Adipocyte (in vitro differentiated cells): ENCODE measurements at regions not wholly inside any gene's neighbourhood (a gene's known extent, or its start where the extent isn't known, plus 50 kb on each side); places are given as distances from the start of the nearest gene placed in this dataset.

Source experiments
- DNase-seq: peaks from one replicate; pipeline ENCODE4 v3.0.0-alpha.2; 2015; ENCODE audit warnings: low read depth
- H3K27me3 ChIP-seq: replicated peaks from 2 replicates; pipeline ENCODE4 v1.7.0; 2013; ENCODE audit warnings: mild to moderate bottlenecking, low read length, moderate library complexity; ENCODE audit not compliant: control insufficient read depth, insufficient read depth
- H3K36me3 ChIP-seq: 2 replicates; pipeline ENCODE4 v1.7.0; 2013; ENCODE audit warnings: low read length, mild to moderate bottlenecking, moderate library complexity; ENCODE audit not compliant: control insufficient read depth, insufficient read depth, severe bottlenecking
- H3K4me1 ChIP-seq: 2 replicates; pipeline ENCODE4 v1.7.0; 2013; ENCODE audit warnings: mild to moderate bottlenecking, low read length, moderate library complexity; ENCODE audit not compliant: control insufficient read depth, insufficient read depth
- H3K4me3 ChIP-seq: 2 replicates; pipeline ENCODE4 v1.7.0; 2013; ENCODE audit warnings: mild to moderate bottlenecking, low read length, moderate library complexity
- H3K9ac ChIP-seq: 2 replicates; pipeline ENCODE4 v1.7.0; 2013; ENCODE audit warnings: mild to moderate bottlenecking, low read length, moderate library complexity
- H3K9me3 ChIP-seq: 2 replicates; pipeline ENCODE4 v1.7.0; 2013; ENCODE audit warnings: mild to moderate bottlenecking, low read length, moderate library complexity; ENCODE audit not compliant: control insufficient read depth

DNA sequence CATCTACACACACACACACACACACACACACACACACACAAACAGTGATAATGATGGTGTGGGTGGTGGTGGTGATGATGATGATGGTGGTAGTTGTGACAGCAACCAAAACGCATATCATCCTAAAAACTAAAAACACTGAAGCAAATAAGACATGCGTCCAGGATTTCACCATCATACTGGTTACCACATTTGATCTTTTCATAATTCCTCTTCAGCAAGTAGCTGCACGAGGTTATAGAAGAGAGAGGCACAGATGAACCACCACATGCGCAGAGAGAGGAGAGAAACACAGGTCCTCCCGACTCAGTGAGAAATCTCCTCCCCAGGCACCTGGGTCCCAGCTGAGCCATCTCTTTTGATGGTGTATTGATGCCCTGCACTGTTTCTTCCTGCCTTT, 393.3 kb downstream of the METTL4 start:
- Histone ChIP-seq H3K4me1 (peaks cover 11% of the 10 kb centered on the region), H3K27me3 (peaks cover 4% of the 10 kb centered on the region), H3K36me3 (no peaks in the 10 kb centered on the region), H3K9me3 (no peaks in the 10 kb centered on the region), H3K9ac (no peak overlapping the region), H3K4me3 (no peak overlapping the region)
- no peak for DNase-seq

DNA sequence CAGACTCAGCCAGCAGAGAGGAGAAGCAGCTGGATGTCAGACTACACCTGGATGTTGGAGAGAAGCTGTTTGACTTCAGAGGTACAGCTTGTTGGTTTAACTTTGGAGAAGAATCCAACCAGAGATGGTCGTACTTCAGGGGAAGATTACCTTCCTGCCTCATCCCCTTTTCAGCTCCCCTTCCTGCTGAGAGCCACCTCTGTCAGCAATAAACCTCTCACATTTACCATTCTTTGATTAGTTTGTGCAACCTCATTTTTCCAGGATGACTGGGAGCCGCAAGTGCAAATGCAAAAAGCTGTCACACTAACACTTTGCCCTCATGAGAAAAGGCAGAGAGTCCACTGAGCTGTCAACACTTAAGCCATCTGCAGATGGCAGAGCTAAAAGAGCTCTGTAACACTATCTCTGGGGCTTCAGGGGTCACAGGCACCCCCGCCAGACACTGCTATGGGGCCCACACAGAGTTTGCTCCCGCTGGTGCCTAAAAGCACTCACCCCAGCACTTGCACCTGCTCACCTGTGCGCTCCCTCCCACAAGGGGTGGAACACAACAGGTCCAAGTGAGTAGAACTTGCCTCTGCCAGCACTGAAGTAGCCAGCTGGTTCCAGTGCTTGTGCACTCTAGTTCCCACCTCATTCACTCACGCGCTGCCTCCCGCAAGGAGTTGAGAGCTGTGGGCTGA, 391.7 kb downstream of the METTL4 start:
- H3K4me1 ChIP-seq, result peaks cover 3% of the 10 kb centered on the region
- no peaks in the 10 kb centered on the region for H3K9me3 ChIP-seq
- no peaks in the 10 kb centered on the region for H3K36me3 ChIP-seq
- no peak for DNase-seq
- H3K9ac ChIP-seq, result no peak overlapping the region
- no peak overlapping the region for H3K4me3 ChIP-seq
- peaks cover 4% of the 10 kb centered on the region for H3K27me3 ChIP-seq

DNA sequence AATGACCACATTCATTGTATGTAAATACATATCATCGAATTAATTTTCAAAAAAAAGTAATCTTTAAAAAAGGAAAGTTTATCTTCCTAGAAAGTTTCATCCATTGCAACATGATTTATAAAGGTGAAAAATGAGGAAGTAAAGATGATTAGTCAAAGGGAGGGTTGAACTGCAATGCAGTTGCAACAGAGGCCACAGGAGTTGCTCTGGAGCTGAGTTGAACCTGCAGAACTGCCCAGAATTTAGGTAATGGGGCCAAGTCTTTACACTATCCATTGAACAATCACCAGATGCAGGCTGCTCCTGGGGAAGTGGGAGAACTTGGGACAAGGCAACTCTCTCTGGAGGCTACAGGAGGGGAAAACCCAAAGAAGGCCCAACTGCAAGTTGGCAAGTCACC, 390.7 kb downstream of the METTL4 start:
- Histone ChIP-seq H3K27me3 (peaks cover 4% of the 10 kb centered on the region), H3K9me3 (no peaks in the 10 kb centered on the region), H3K4me1 (peaks cover 3% of the 10 kb centered on the region), H3K36me3 (no peaks in the 10 kb centered on the region), H3K4me3 (no peak overlapping the region), H3K9ac (no peak overlapping the region)
- no peak for DNase-seq

DNA sequence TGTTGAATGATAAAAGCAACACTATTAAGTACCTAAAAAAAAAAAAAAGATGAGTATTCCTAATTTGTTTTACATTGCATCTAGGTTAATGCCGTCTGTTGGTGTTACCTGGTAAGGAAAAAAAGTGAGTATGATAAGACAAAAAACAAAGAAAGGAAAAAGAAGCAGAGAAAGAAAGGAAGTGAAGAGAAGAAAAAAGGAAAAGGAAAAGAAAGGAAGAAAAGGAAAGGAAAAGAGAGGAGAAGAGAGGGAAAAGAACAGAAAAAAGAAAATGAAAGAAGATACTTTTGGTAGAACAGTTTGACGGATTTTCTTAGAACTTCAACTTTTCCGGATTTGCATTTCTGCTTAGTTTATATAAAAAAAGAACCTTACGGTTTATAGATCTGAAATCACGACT, 387.9 kb downstream of the METTL4 start:
- no peaks in the 10 kb centered on the region for H3K36me3 ChIP-seq
- H3K4me1 ChIP-seq, result no peaks in the 10 kb centered on the region
- DNase-seq, result no peak
- H3K4me3 ChIP-seq, result no peak overlapping the region
- H3K9ac ChIP-seq, result no peak overlapping the region
- H3K9me3 ChIP-seq, result no peaks in the 10 kb centered on the region
- peaks cover 4% of the 10 kb centered on the region for H3K27me3 ChIP-seq

DNA sequence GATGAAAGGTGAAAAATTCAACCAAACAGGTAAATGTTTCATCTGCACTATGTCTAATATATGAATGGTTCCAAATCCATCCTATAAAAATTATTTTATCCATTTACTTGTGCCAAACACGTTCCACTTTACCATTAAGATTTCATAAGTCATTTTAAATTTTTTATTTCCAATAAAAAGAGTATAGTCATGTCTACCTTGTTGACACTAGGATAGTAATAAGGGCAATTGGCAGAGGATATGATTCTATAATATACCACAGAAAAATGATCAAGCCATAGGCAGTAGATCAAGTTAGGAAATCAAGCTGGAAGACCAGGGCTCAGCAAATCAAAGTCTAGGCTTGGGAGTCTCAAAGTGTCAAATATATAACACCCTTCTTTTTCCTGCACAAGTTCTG, 384.3 kb downstream of the METTL4 start:
- Histone ChIP-seq H3K4me3 (no peak overlapping the region), H3K36me3 (no peaks in the 10 kb centered on the region), H3K9me3 (no peaks in the 10 kb centered on the region), H3K4me1 (no peaks in the 10 kb centered on the region), H3K9ac (no peak overlapping the region), H3K27me3 (peaks cover 4% of the 10 kb centered on the region)
- DNase-seq, result no peak

DNA sequence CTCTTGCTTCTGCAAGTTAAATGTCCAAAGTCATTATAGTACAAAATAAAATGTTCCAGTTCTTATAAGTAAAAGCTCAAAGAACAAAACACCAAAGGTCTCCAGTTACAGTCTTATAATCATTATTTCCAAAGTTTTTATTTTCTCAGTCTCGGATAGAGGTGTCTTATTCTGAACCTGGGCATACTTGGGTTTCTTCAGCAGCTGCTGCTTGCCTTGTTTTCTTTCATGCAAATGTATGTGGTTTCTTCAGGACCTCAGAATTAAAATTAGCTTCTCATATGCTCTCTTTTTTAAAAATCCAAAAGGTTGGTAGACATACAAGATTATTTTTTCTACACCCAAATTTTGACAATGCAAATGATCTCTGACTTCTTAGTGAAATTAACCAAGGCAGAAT, 383.0 kb downstream of the METTL4 start:
- no peak for DNase-seq

DNA sequence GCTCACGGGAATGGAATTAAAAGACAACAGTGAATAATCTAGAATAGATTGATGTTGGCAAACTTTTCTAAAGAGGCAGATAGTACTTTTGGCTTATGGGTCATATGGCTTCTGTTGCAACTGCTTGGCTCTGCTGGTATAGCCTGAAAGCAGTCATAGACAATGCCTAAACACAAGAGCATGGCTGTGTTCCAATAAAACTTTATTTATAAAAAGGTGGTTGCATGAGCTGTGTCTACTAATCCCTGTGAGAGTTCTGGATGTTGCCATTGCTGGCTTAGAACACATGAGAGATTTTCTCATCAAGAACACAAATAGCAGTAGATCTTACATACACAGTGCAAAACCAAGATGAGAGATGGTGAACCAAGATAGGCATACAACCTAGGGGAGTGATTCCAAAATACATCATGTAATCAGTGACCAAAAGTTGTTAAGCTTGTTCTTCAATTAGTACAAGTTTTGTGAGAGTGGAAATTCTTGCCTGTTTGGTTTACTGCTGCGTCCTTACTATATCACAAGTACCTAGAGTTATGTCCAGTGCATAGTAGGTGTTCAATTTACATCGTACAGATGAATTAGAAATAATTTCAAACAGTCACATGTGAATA, 380.0 kb downstream of the METTL4 start:
- H3K36me3 ChIP-seq, result no peaks in the 10 kb centered on the region
- H3K4me1 ChIP-seq, result no peaks in the 10 kb centered on the region
- H3K27me3 ChIP-seq, result no peaks in the 10 kb centered on the region
- peaks cover 20% of the 10 kb centered on the region for H3K9me3 ChIP-seq
- no peak for DNase-seq
- H3K9ac ChIP-seq, result no peak overlapping the region
- no peak overlapping the region for H3K4me3 ChIP-seq

More for the DNA sequence above, 383.0 kb downstream of the METTL4 start:
- Histone ChIP-seq H3K4me1 (no peaks in the 10 kb centered on the region), H3K9ac (no peak overlapping the region), H3K27me3 (no peaks in the 10 kb centered on the region), H3K36me3 (no peaks in the 10 kb centered on the region), H3K9me3 (peaks cover 3% of the 10 kb centered on the region), H3K4me3 (no peak overlapping the region)

DNA sequence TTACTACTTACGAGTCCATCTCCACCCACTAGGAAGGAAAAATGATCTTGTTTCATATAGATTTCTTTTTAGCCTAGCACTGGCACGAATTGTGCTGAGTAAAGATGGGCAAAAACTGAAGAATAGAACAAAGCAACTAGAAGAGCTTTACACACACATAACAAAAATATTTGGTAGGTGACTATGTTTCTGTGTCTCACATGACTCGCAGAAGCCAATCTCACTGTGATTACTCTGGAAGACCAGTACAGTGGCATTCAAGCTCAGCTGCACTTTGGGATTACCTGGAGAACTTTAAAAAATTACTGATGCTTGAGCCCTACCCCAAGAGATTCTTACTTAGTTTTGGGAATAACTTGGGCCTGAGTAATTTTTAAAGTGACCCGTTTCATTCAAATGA, 378.7 kb downstream of the METTL4 start:
- Histone ChIP-seq H3K27me3 (no peaks in the 10 kb centered on the region), H3K36me3 (no peaks in the 10 kb centered on the region), H3K4me3 (no peak overlapping the region), H3K4me1 (no peaks in the 10 kb centered on the region), H3K9ac (no peak overlapping the region), H3K9me3 (peaks cover 20% of the 10 kb centered on the region)
- no peak for DNase-seq

DNA sequence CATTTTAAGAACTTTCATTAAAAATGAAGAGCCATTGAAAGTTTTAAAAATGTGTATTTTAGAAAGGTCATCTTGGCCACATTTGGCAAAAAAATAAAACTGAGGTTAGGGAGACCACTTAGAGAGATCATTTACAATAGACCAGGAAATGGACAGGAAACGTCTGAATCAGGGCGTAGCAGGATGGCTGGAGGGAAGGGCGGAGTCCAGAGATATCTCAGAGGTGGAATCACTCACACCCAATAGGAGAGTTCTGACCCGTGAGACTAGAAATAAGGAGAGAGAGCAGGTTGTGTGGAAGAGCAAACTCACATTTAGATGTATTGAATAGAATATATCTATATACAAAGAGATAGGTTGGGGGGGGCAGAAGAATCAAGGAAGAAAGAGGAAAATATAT, 373.4 kb downstream of the METTL4 start:
- Histone ChIP-seq H3K4me1 (no peaks in the 10 kb centered on the region), H3K9me3 (peaks cover 20% of the 10 kb centered on the region), H3K4me3 (no peak overlapping the region), H3K27me3 (peaks cover 4% of the 10 kb centered on the region), H3K9ac (no peak overlapping the region), H3K36me3 (no peaks in the 10 kb centered on the region)
- DNase-seq, result no peak

DNA sequence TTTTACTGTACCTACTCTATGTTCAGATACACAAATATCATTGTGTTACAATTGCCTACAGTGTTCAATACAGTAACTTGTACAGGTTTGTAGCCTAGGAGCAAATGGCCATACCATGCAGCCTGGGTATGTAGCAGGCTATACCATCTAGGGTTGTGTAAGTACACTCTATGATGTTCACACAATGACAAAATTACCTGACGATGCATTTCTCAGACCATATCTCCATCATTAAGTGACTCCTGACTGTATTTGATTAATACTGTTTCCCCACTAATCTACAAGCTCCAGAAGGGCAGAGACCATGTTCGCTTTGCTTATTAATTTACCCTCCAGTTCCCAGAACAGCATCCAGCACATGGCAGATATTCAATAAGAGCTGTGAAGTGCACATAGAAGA, 372.2 kb downstream of the METTL4 start:
- DNase-seq, result no peak
- H3K4me3 ChIP-seq, result no peak overlapping the region
- no peaks in the 10 kb centered on the region for H3K36me3 ChIP-seq
- no peak overlapping the region for H3K9ac ChIP-seq
- H3K4me1 ChIP-seq, result no peaks in the 10 kb centered on the region
- peaks cover 4% of the 10 kb centered on the region for H3K27me3 ChIP-seq
- H3K9me3 ChIP-seq, result peaks cover 12% of the 10 kb centered on the region

DNA sequence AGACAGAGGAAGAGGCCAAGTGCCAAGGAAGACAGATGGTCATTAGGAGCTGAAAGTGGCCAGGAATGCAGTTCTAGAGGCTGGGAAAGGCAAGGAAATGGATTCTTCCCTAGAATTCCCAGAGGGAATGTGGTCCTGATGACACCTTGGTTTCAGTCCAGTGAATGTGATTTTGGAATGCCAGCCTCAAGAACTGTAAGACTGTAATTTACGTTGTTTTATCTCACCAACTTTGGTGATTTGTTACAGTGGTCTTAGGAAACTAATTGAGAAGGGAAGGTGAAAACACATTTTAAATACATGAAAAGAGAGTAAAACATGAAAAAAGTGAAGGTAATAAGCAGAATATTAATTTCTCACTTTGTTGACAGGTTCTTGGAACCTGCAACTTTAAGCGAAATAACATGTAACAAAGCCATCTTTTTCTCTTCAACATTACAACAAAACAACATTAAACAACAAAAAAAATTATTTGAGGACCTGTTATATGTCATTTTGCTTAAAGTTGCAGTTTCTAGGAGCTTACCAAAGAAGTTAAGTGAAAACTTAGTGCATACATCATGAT, 370.2 kb downstream of the METTL4 start:
- Histone ChIP-seq H3K4me1 (no peaks in the 10 kb centered on the region), H3K36me3 (no peaks in the 10 kb centered on the region), H3K27me3 (peaks cover 4% of the 10 kb centered on the region), H3K9ac (no peak overlapping the region), H3K4me3 (no peak overlapping the region), H3K9me3 (peaks cover 3% of the 10 kb centered on the region)
- no peak for DNase-seq
